ENCODE measurements at regions not wholly inside any gene's neighbourhood (a gene's known extent, or its start where the extent isn't known, plus 50 kb on each side); places are given as distances from the start of the nearest gene placed in this dataset.
"Not testable (repeated sequence)": the region's sequence is repeated elsewhere in the genome, so short reads cannot be mapped to it uniquely, and the experiment has no call there.

DNA sequence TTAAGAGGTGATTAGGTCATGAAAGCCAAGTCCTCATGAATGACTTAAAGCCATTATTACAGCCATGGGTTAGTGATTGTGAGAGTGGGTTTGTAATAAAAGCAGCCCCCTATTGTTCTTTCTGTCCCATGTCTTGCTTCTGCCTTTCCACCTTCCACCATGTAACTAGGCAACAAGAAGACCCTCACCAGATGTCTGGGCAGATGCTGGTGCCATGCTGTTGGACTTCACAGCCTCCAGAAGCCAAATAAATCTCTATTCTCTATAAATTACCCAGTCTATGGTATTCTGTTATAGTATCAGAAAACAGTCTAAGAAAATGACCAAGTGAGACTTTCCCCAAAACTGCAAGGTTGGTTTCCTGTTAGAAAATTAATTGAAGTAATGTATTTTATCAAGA lies 460.3 kb upstream of the ADARB2 start:
- ChIA-PET CTCF (no interaction called here), POLR2A (no interaction called here)

DNA sequence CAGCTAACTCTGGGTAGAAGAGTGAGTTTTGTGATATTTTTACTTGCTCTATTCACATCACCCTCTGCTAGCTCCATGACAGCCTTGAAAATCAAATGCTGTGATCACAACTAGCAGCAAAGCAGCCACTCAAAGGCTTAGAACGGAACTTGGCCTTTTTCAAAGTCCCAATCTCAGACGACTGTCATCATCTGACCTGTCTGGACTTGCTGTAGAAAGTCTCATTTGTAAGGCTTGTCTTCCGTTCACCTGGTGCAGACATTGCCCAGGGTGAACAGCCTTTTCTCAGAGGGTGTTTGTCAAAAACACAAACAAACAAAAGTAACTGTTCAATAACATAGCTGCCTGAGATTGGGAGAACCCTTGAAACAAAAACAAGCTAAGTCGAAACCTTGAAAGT lies 458.9 kb upstream of the ADARB2 start:
- ChIA-PET POLR2A (no interaction called here), CTCF (interaction anchor here (0.5 kb wide), 1 partner anchor 464 kb away, joined by 3 read pairs; no protein-coding TSS in a partner anchor)

DNA sequence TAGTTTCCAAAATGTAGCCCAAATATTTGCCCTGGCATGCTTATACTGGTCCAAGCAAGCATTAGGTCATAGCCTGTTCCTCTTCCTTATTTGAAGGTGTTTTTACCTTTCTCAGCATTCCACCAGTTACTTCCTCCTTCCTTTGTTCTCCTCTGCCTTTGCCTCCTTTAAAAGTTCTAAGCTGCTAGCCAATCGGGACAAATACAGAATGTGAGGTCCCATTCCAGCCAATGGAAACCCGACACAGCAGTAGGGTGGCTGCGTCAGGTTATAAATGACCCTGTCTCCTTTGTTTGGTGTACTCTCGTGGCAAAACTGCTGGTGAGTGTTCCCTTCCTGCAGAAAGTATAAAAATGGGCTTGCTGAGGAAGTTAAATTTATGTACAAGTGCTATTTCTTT lies 452.0 kb upstream of the ADARB2 start:
- CTCF ChIA-PET, POLR2A ChIA-PET: not testable (repeated sequence)

GRCh38 chr10:2188371-2188770 lies 451.0 kb upstream of the ADARB2 start:
- ChIA-PET POLR2A (no interaction called here), CTCF (no interaction called here)

GRCh38 chr10:2173327-2173726 lies 436.0 kb upstream of the ADARB2 start:
- CTCF ChIA-PET, result no interaction called here
- POLR2A ChIA-PET, result no interaction called here

DNA sequence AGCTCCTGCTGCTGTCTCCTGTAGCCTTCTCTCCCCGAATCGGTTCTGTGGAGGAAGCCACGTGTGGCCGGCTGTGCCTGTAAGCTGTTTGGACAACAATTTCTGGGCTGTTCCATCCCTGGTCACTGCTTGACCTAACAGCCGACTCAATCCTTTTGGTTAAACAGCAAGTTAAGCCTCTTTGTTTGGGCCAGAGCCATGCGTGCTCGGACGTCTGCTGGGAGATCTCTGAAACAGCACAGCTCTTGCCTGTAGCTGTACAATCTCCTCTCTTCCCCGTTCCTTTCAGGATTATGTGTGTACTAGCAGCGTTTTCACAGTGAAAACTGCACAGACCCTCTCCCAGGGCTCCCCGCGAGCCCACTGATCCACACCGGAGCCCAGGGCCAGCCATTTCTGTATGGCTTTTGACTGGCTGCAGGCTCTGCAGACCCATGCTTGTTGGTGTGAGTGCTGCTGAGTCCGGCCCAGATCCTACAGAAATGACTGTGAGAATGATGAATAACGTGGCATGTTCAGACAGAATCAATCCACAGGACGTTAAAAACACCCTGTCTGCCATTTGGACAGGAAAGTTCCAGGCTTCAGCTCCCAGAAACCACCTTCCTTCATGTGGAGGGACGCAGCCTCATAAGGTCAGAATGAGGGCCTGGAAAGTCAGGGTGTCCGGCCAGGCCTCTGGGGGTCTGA lies 428.6 kb upstream of the ADARB2 start:
- ChIA-PET POLR2A (no interaction called here), CTCF (no interaction called here)

- CTCF ChIA-PET, result no interaction called here
- POLR2A ChIA-PET, result no interaction called here
These were observed 413.0 kb upstream of the ADARB2 start for GRCh38 chr10:2150288-2150687.

GRCh38 chr10:2145926-2146478 lies 408.7 kb upstream of the ADARB2 start:
- ChIA-PET POLR2A (no interaction called here), CTCF (no interaction called here)

GRCh38 chr10:2145491-2145890 lies 408.2 kb upstream of the ADARB2 start:
- ChIA-PET POLR2A (no interaction called here), CTCF (no interaction called here)

GRCh38 chr10:2144584-2144983 lies 407.3 kb upstream of the ADARB2 start:
- ChIA-PET POLR2A (no interaction called here), CTCF (no interaction called here)

GRCh38 chr10:2143213-2143835 lies 406.0 kb upstream of the ADARB2 start:
- ChIA-PET CTCF (no interaction called here), POLR2A (no interaction called here)

DNA sequence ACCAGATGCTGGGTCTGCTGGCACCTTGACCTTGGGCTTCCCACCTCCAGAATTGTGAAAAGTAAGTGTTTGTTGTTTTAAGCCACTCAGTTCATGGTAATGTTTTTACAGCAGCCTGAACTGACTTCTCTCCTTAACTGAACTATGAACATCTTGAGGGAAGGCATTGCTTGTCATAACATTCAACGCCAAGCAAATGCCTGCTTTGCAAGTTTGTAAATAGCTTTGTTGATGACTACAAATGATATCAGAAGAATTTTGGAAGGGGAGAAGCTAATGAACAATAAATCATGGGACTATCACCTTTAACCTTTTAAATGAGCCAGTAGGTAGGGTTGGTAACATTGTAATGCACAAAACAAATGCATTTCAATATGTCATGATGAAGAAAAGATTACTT lies 402.4 kb upstream of the ADARB2 start:
- ChIA-PET POLR2A (no interaction called here), CTCF (no interaction called here)

DNA sequence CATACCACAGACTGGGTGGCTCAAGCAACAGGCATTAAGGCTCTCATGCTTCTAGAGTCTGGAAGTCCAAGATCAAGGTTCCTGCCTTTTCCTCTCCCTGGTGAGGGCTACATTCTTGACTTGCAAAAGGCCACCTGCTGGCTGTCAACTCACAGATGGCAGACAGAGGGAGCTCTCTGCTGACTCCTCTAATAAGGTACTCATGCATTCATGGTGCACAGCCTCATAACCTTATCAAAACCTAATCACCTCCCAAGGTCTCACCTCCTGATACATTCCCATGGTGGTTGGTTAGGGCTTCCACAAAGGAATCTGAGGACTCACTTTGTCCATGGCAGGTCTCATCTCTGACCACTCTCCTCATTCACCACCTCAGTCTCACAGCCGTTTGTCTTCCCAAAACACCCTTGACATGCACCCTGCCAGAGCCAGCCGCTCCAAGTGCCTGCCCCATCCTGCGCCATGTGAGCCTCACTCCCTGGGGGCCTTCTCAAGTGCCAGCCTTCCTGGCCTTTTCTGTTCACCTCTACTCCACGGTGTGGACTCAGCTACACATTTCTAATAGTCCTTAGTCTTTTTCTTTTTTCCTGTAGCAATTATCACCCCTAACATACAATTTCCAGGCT lies 400.3 kb upstream of the ADARB2 start:
- POLR2A ChIA-PET, result no interaction called here
- CTCF ChIA-PET, result no interaction called here

DNA sequence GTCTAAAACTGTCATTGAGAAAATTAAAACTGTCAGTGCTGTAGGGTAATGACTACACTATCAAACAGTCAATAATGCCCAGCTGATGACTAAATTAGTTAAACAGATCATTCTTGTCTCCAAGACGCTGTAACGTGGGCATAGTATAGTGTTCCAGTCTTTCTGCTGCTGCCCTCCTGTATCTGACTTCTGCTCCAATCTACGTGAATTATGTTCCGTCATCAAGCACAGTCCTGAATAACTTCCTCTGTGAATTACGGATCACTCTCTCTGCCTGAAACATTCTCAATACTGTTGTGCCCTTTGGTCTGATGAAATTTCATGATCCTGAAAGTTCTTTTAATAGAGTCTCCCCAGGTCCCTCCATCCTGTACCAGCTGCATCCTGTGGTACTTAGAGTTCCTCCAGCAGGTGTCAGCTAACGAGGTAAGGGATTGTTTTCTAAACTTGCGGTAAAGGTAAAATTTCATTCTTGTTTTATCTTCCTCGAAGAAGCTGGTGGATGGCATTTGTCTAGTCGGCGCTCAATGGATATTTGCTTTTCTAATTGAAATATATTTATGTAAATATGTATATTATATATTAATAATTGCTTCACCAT lies 393.5 kb upstream of the ADARB2 start:
- POLR2A ChIA-PET, result no interaction called here
- CTCF ChIA-PET, result no interaction called here

- ChIA-PET CTCF (no interaction called here), POLR2A (no interaction called here)
These were observed 391.7 kb upstream of the ADARB2 start for GRCh38 chr10:2128991-2129390.

DNA sequence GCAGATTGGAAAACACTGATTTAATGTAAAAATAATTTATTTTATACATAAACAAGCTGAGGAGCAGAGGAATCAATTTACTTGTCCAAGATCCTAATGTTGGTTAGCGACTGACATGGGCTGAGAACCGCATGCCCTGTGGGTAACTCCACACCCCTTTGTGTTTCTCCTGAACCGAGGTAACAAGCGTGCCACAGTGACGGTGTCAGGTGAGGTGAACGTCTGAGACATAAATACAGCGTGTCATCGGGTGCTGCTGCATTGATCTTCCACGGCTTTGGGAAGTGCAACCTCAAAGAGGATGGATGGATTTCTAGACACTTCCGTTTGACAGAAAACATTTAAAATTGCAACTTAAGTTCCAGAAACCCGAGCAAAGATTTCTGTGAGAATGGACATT lies 386.8 kb upstream of the ADARB2 start:
- POLR2A ChIA-PET, result no interaction called here
- CTCF ChIA-PET, result no interaction called here

DNA sequence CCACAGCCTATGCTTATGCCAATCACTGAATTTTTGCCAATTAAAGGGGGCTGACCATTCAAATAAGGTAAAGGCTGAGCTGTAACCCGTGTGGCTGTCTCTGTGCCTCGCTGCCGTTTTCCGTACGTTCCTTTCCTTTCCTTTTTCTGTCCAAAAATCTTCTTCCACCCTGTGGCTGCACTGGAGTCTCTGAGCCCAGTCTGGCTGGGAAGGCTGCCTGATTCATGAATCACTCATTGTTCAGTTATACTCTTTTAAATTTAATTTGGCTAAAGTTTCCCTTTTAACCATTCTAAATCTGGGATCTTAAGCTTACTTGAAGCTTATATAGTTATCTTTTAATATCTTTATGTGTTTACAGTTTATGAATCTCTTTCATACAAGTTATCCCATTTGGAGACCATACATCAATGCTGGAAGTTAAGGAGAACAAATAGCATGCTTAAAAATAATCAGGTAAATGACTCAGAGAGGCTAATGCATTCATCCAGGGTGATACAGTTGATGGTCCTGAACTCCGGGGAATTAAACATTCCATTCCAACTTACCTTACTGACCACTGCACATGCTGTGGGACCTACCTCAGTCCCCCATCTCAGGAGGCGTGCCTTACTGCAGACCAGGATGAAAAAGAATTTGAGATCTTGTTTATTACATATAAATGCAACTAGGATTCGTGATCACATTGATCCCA lies 385.3 kb upstream of the ADARB2 start:
- ChIA-PET CTCF (no interaction called here), POLR2A (no interaction called here)

GRCh38 chr10:2121929-2122328 lies 384.6 kb upstream of the ADARB2 start:
- ChIA-PET CTCF (no interaction called here), POLR2A (no interaction called here)

DNA sequence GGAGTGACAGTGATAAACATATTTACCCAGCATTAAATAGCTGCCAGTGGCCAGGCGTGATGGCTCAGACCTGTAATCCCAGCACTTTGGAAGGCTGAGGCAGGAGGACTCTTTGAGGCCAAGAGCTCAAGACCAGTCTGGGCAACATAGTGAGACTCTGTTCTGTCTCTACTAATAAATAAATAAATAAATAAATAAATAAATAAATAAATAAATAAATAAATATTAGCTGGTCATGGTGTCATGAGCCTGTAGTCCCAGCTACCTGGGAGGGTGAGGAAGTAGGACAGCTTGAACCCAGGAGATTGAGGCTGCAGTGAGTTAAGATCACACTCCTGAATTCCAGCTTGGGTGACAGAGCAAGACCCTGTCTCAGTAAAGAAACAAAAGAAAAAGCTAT lies 384.0 kb upstream of the ADARB2 start:
- ChIA-PET POLR2A (no interaction called here), CTCF (no interaction called here)

DNA sequence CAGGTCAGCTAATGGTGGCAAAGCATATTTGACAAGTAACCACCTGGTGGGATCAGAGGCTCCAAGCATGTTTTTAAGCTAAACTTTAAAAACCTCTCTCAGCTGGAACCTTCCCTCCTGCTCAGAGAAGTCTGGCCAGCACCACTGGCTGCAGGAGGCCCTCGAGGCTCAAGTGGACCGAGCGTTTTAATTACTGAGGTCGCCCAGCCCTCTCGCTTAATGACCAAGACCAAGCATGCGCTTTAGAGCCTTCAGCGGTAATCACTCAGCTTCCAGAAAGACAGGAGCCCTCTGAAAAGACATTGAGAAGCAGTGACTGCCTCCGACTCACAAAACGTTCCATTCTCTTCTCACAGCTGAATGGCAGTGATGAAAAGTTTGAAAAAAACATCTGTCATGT lies 383.4 kb upstream of the ADARB2 start:
- CTCF ChIA-PET, result no interaction called here
- POLR2A ChIA-PET, result no interaction called here

GRCh38 chr10:2119316-2119715 lies 382.0 kb upstream of the ADARB2 start:
- ChIA-PET POLR2A (no interaction called here), CTCF (no interaction called here)
